CD4-positive, CD25-positive, alpha-beta regulatory T cell (primary cell): ENCODE measurements at regions not wholly inside any gene's neighbourhood (a gene's known extent, or its start where the extent isn't known, plus 50 kb on each side); places are given as distances from the start of the nearest gene placed in this dataset.

Source experiments
- ATAC-seq, 2 donors: fragments of 150-1000 bp; cut with Tn5 transposase; one replicate each; pipeline ENCODE4 v1.10.0; 2021; ENCODE audit warnings: low read depth in 2 of 2, moderate number of reproducible peaks in 2 of 2, moderate library complexity in 1 of 2
- DNase-seq, 3 donors: peaks; one replicate each; pipeline versions ENCODE4 v3.0.0 to v3.0.0-alpha.2; 2012 to 2022; ENCODE audit warnings: mixed read lengths in 1 of 3
- H3K27ac ChIP-seq: one replicate; pipeline ENCODE4 v1.7.0; 2013; ENCODE audit warnings: mild to moderate bottlenecking, low read length; ENCODE audit not compliant: insufficient read depth, poor library complexity, severe bottlenecking
- H3K27me3 ChIP-seq: one replicate; pipeline ENCODE4 v1.7.0; 2013; ENCODE audit warnings: low read length; ENCODE audit not compliant: control insufficient read depth, insufficient read depth
- H3K36me3 ChIP-seq: one replicate; pipeline ENCODE4 v1.7.0; 2013; ENCODE audit warnings: mild to moderate bottlenecking, low read length, moderate library complexity; ENCODE audit not compliant: control insufficient read depth, insufficient read depth
- H3K4me1 ChIP-seq: 2 replicates; pipeline ENCODE4 v1.7.0; 2013; ENCODE audit warnings: mild to moderate bottlenecking, low read length; ENCODE audit not compliant: insufficient read depth, control insufficient read depth, poor library complexity, severe bottlenecking
- H3K4me3 ChIP-seq: one replicate; pipeline ENCODE4 v1.7.0; 2013; ENCODE audit warnings: low read depth, mild to moderate bottlenecking, low read length, moderate library complexity
- H3K9me3 ChIP-seq, 2 experiments: 1 replicate in 1 of 2; 2 replicates in 1 of 2; pipeline ENCODE4 v1.7.0; 2013; ENCODE audit warnings: low read length in 2 of 2, mild to moderate bottlenecking in 1 of 2, moderate library complexity in 1 of 2; ENCODE audit not compliant: control insufficient read depth in 2 of 2
- H3K27ac Mint-ChIP-seq, 3 donors: one replicate each; pipeline ENCODE4 v1.8.0; 2020 to 2022; ENCODE audit warnings: mild to moderate bottlenecking in 3 of 3, mixed read lengths in 3 of 3, moderate library complexity in 2 of 3
- H3K27me3 Mint-ChIP-seq: one replicate; pipeline ENCODE4 v1.8.0; 2022; ENCODE audit warnings: mild to moderate bottlenecking, mixed read lengths
- H3K36me3 Mint-ChIP-seq: one replicate; pipeline ENCODE4 v1.8.0; 2020; ENCODE audit warnings: mixed read lengths
- H3K4me1 Mint-ChIP-seq, 4 donors: one replicate each; pipeline ENCODE4 v1.8.0; 2020 to 2022; ENCODE audit warnings: mixed read lengths in 4 of 4, mild to moderate bottlenecking in 1 of 4
- H3K4me3 Mint-ChIP-seq, 4 donors: one replicate each; pipeline ENCODE4 v1.8.0; 2020 to 2022; ENCODE audit warnings: mild to moderate bottlenecking in 4 of 4, mixed read lengths in 4 of 4, moderate library complexity in 3 of 4
- H3K9me3 Mint-ChIP-seq, 7 donors: one replicate each; pipeline ENCODE4 v1.8.0; 2020 to 2022; ENCODE audit warnings: mixed read lengths in 7 of 7, mild to moderate bottlenecking in 3 of 7, moderate library complexity in 2 of 7

GRCh38 chr10:78375854-78376785 lies 342.5 kb downstream of the RPS24 start:
- Histone ChIP-seq H3K36me3 (no peaks in the 10 kb centered on the region), H3K27ac (no peak overlapping the region), H3K27me3 (no peaks in the 10 kb centered on the region), H3K4me3 (no peak overlapping the region), H3K9me3 (no peaks in the 10 kb centered on the region), H3K4me1 (no peaks in the 10 kb centered on the region)
- no peak overlapping the region for H3K27ac Mint-ChIP-seq
- no peak for ATAC-seq
- H3K27me3 Mint-ChIP-seq: peaks cover 5% of the 10 kb centered on the region
- H3K4me1 Mint-ChIP-seq: no peaks in the 10 kb centered on the region
- peaks cover 0 to 1% (median 0%) of the 10 kb centered on the region in 7 donors for H3K9me3 Mint-ChIP-seq
- no peaks in the 10 kb centered on the region for H3K36me3 Mint-ChIP-seq
- H3K4me3 Mint-ChIP-seq: no peak overlapping the region
- DNase-seq: no peak

GRCh38 chr10:78377356-78377755 lies 343.7 kb downstream of the RPS24 start:
- H3K4me3 ChIP-seq: no peak overlapping the region
- Mint-ChIP-seq H3K4me1 (no peaks in the 10 kb centered on the region), H3K27me3 (peaks cover 5% of the 10 kb centered on the region), H3K27ac (no peak overlapping the region), H3K4me3 (no peak overlapping the region), H3K36me3 (no peaks in the 10 kb centered on the region), H3K9me3 (peaks cover 0 to 1% (median 0%) of the 10 kb centered on the region in 7 donors)
- H3K27ac ChIP-seq: no peak overlapping the region
- H3K36me3 ChIP-seq: no peaks in the 10 kb centered on the region
- no peaks in the 10 kb centered on the region for H3K9me3 ChIP-seq
- ATAC-seq: no peak
- no peaks in the 10 kb centered on the region for H3K27me3 ChIP-seq
- no peaks in the 10 kb centered on the region for H3K4me1 ChIP-seq
- DNase-seq: no peak

GRCh38 chr10:78378192-78378591 lies 344.5 kb downstream of the RPS24 start:
- Mint-ChIP-seq H3K27me3 (peaks cover 5% of the 10 kb centered on the region), H3K27ac (no peak overlapping the region), H3K36me3 (no peaks in the 10 kb centered on the region), H3K4me1 (no peaks in the 10 kb centered on the region), H3K4me3 (no peak overlapping the region), H3K9me3 (peaks cover 0 to 1% (median 0%) of the 10 kb centered on the region in 7 donors)
- Histone ChIP-seq H3K27ac (no peak overlapping the region), H3K4me1 (no peaks in the 10 kb centered on the region), H3K4me3 (no peak overlapping the region), H3K9me3 (no peaks in the 10 kb centered on the region), H3K27me3 (no peaks in the 10 kb centered on the region), H3K36me3 (no peaks in the 10 kb centered on the region)
- DNase-seq (no peak), ATAC-seq (no peak)

- H3K9me3 ChIP-seq: no peaks in the 10 kb centered on the region
- ATAC-seq (no peak), DNase-seq (no peak)
- no peaks in the 10 kb centered on the region for H3K36me3 ChIP-seq
- no peaks in the 10 kb centered on the region for H3K4me1 Mint-ChIP-seq
- no peak overlapping the region for H3K27ac Mint-ChIP-seq
- no peak overlapping the region for H3K4me3 ChIP-seq
- H3K36me3 Mint-ChIP-seq: no peaks in the 10 kb centered on the region
- peaks cover 14% of the 10 kb centered on the region for H3K27me3 Mint-ChIP-seq
- H3K27ac ChIP-seq: no peak overlapping the region
- no peak overlapping the region for H3K4me3 Mint-ChIP-seq
- H3K4me1 ChIP-seq: no peaks in the 10 kb centered on the region
- H3K27me3 ChIP-seq: no peaks in the 10 kb centered on the region
- peaks cover 0 to 1% (median 0%) of the 10 kb centered on the region in 7 donors for H3K9me3 Mint-ChIP-seq
These were observed 347.4 kb downstream of the RPS24 start for GRCh38 chr10:78381107-78381506.

- ATAC-seq: no peak
- Histone ChIP-seq H3K27me3 (no peaks in the 10 kb centered on the region), H3K9me3 (no peaks in the 10 kb centered on the region), H3K27ac (no peak overlapping the region), H3K4me1 (no peaks in the 10 kb centered on the region), H3K36me3 (no peaks in the 10 kb centered on the region), H3K4me3 (no peak overlapping the region)
- H3K4me1 Mint-ChIP-seq: no peaks in the 10 kb centered on the region
- DNase-seq: no peak
- H3K4me3 Mint-ChIP-seq: no peak overlapping the region
- no peak overlapping the region for H3K27ac Mint-ChIP-seq
- H3K27me3 Mint-ChIP-seq: peaks cover 14% of the 10 kb centered on the region
- H3K36me3 Mint-ChIP-seq: no peaks in the 10 kb centered on the region
- peaks cover 0 to 1% (median 0%) of the 10 kb centered on the region in 7 donors for H3K9me3 Mint-ChIP-seq
These were observed 348.4 kb downstream of the RPS24 start for GRCh38 chr10:78382047-78382446.

- Histone ChIP-seq H3K9me3 (no peaks in the 10 kb centered on the region), H3K36me3 (no peaks in the 10 kb centered on the region), H3K27me3 (no peaks in the 10 kb centered on the region), H3K27ac (no peak overlapping the region), H3K4me3 (no peak overlapping the region), H3K4me1 (no peaks in the 10 kb centered on the region)
- Mint-ChIP-seq H3K27me3 (peaks cover 14% of the 10 kb centered on the region), H3K4me1 (no peaks in the 10 kb centered on the region), H3K27ac (no peak overlapping the region), H3K9me3 (peaks cover 0 to 1% (median 0%) of the 10 kb centered on the region in 7 donors), H3K4me3 (no peak overlapping the region), H3K36me3 (no peaks in the 10 kb centered on the region)
- ATAC-seq (no peak), DNase-seq (no peak)
These were observed 349.1 kb downstream of the RPS24 start for GRCh38 chr10:78382772-78383171.

- DNase-seq: no peak
- Mint-ChIP-seq H3K4me3 (no peak overlapping the region), H3K27ac (no peak overlapping the region), H3K36me3 (no peaks in the 10 kb centered on the region), H3K9me3 (peaks cover 0 to 1% (median 0%) of the 10 kb centered on the region in 7 donors), H3K4me1 (no peaks in the 10 kb centered on the region), H3K27me3 (peaks cover 14% of the 10 kb centered on the region)
- ATAC-seq: no peak
- Histone ChIP-seq H3K9me3 (no peaks in the 10 kb centered on the region), H3K36me3 (no peaks in the 10 kb centered on the region), H3K27me3 (no peaks in the 10 kb centered on the region), H3K4me3 (no peak overlapping the region), H3K4me1 (no peaks in the 10 kb centered on the region), H3K27ac (no peak overlapping the region)
These were observed 349.9 kb downstream of the RPS24 start for GRCh38 chr10:78383378-78384048.
